Muscle of arm (tissue), 1 donor: ENCODE measurements at regions not wholly inside any gene's neighbourhood (a gene's known extent, or its start where the extent isn't known, plus 50 kb on each side); places are given as distances from the start of the nearest gene placed in this dataset.

Experiments used
- DNase-seq: peaks from one replicate; pipeline ENCODE4 v3.0.0-alpha.2; 2013

DNA sequence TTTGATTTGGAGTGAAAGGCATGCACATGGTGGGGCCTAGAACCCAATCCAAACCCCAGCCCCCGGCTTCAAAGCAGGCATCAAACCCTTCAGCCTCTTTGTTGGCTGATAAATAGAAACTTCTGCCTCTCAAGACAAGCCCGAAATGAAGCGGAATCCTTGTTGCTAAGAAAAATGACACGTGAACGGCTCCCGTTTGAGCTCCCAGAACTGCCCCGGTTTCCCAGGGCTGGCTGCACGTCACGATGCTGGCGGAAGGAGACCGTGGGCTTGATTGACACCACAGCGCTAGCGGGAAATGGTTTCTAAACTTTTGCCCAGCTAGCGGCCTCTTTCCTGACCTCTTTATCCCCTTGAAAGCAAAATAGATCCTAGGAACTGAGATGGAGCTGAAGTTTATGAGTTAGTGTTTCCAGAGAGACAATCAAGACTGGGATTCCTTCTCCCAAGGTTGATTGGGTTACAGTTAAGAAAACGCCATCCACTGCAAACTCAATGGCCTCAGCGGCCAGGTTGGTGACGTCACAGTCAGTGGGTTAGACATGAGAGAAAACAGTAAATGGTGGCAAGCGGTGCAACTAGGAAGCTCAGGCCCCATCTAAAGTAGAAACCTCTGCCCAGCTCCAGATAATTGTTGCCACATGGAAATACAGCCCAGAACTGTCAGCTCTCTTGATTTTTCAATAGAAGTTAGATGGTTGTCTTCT is 117.0 kb downstream of the ANKRD60 start:
- no peak for DNase-seq

DNA sequence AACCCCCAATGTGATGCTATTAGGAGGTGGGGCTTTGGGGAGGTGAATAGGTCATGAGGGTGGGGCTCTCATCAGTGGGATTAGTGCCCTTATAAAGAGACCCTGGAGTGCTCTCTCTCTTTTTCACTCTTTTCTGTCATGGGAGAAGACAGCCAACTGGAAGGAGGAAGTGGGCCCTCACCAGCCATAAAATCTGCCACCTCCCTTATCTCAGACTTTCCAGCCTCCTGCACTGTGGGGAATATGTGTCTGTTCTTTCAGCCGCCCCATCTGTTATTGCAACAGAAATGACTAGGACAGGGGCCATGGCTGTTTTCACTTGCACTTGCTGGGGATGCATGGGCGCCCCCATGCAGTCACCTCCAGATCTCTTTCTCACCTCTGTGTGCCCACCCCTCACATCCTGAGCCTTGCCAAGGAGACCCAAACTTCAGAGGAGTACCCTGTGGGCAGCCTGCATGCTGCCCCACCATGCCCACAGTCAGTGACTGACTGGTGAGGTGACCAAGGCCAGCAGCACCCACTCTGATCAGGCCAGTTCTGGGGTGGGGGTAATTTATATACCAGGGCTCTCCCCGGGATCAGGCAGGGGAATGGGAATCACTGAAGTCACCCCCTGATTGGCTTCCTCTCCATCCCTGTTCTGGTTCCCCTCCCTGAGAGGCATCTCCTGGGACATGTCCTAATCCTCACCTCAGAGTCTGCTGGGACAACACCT is 118.4 kb downstream of the ANKRD60 start:
- DNase-seq = no peak

DNA sequence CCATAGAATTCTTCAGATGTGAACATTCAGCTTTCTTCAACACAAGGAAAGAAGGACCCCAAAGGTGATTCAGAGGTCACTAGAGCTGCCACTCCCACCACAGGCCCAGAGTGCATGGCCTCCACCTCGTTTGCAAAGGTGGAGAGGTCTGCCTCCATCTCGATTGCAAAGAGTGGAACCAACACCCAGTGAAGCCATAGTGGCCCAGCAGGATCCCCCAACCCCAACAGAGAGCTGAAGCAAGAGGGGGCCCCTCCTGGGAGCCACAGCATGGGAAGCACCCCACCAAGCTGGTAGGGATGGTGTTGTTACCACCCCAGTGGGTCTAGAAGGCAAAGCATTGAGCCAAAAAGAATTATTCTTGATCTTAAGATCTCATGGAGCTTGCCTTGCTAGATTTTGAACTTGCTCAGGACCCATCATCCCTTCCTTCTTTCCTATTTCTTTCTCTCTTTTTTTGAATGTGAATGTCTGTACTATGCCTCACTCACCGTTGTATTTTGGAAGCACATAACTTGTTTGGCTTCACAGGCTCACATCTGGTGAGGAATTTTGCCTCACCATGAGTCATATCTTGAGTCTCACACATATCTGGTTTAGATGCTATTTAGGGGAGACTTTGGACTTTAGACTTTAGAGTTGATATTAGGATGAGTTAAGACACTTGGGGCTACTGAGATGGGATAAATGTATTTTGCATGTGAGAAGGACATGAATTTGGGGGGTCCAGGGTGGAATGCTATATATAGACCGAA is 119.2 kb downstream of the ANKRD60 start:
- DNase-seq = no peak

DNA sequence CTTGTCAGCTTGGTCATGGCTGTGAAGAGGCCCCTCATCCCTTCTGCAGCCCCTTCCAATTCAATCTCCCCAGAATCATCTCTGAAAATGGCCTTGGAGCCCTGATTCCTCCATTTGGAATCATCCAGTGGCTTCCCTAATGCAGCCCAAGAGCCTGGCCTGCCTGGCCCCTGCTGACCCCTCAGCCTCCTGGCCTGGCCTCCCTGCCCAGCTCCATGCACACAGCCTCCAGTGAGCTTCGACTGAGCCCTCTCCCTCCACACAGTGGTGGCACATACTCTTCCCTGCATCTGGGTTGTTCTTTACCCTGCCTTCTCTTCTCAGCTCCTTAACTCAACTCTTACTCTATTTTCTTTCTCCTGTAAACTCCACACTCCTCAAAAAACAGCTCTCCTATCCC is 120.9 kb downstream of the ANKRD60 start:
- no peak for DNase-seq

DNA sequence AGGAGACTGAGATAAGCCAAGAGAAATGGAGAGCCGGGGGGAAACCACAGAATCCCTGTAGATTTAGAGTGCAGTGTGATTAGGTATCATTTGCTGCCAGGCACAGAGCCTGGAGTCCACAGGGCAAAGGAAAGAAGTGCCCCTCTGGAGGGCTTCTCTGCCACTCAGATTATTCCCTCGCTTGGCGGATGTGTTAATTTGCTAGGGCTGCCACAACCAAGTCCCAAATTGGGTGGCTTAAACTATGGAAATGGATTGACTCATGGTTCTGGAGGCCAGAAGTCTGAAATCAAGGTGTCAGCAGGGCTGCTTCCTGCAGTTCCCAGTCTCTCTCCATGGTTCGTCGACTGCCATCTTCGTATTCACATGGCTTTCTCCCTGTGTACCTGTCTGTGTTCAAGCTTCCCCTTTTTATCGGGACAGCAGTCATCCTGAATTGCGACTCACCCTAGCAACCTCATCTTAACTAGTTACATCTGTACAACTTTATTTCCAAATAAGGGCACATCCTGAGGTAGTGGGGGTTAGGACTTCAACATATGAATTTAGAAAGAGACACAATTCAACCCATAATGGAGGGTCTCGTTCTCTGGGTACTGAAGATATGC is 122.2 kb downstream of the ANKRD60 start:
- no peak for DNase-seq

DNA sequence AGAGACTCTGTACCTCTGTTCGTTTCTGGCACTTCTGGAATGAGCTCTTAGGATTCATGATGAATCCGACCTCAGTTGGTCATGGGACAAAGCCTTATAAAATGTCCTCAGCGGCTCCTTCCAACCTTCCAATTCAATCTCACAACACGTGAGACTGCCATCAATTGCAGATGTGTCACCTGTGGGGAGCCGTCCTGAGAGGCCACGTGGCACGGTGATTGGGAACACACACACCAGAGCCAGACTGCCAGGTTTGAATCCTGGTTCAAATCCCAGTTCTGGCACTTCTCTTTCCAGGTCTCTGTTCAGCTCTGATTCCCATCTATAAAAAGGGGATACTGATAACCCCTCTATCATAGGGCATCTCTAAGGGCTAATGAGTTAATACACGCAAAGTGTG is 124.5 kb downstream of the ANKRD60 start:
- no peak for DNase-seq

DNA sequence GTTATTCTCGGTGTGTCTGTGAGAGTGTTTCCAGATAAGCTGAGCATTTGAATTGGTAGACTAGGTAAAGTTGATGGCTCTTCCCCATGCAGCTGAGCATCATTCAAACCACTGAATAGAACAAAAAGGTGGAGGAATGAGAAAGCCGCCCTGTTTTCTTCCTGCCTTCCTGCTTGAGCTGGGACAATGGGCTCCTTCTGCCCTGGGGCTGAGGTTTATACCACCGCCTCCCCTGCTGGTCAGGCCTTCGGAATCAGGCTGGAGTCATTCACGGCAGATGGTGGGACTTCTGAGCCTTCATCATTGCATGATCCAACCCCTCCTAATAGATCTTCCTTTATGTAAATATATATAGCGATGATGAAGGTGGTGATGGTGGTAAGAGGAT is 124.9 kb downstream of the ANKRD60 start:
- no peak for DNase-seq

DNA sequence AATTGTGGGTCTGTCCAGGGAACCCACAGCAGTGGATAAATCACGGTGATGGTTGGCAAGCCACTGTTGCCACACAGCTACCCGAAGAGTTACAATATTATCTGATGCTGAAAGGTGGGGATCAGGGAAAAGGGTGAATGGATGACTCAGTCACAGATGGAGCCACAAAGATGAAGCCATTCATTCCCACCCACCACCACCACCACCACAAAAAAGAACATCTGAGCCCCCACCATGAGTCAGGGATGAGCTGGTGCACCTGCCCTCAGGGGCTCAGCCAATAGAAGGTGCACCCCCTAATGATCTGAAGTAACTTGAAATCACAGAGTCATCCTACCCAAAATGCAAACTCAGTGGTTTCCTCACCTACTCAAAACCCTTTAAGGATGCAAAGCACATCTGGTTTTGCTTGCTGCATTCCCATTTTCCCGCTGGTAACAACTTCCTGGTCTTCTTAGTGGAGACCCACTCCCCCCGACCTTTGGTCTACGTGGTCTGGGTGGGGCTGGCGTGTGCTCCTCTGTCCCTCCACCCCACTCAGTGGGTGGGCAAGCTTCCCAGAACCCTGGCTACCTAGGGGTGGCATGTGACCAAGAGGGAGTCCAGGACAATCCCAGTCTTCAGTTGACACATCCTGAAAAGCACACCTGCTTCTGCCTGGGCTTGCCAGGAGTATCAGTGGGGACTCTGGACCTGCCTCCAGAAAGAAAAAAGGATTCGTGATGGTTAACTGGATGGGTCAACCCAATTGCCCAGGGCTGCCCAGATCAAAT is 125.5 kb downstream of the ANKRD60 start:
- DNase-seq = no peak

DNA sequence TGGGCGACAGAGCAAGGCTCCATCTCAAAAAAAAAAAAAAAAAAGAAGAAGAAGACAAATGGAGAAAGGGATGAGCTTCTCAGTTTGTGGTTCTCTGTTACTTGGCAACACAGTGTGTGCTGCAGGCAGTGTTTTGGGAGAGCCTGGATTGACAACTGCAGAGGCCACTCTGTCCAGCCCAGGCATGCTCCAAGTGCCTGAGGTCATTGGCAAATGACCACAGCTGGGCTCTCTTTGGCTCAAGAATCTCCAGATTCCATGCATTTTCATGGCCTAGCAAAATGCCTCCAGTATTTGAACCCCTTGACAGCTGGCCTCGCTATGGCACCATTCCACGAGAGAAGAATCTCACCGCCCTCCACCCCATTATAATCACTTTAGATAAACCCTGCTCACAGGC is 126.2 kb downstream of the ANKRD60 start:
- peak; percentile 48 for DNase-seq

DNA sequence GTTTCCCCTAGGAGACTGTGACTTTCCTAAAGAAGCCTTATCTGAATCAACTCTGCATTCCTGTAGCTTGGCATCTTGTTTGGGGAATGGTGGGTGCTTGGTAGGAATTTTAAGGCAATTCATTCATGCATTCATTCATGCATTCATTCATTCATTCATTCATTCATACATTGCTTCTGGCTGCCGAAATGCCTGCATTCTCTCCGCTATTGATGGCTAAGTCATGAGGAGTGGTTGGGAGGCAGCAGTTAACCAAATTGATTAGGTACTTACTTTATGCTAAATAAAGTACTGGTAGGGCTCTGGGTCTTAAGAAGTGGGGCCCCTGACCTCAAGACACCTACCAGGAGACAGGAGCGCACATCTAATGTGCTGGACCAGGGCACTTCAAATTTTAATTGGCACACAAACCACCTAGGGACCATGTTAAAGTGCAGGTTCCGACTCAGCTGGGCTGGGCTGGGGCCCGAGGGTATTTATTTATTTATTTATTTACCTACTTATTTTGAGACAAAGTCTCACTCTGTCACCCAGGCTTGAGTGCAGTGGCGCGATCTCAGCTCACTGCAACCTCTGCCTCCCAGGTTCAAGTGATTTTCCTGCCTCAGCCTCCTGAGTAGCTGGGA is 127.6 kb downstream of the ANKRD60 start:
- DNase-seq = no peak

DNA sequence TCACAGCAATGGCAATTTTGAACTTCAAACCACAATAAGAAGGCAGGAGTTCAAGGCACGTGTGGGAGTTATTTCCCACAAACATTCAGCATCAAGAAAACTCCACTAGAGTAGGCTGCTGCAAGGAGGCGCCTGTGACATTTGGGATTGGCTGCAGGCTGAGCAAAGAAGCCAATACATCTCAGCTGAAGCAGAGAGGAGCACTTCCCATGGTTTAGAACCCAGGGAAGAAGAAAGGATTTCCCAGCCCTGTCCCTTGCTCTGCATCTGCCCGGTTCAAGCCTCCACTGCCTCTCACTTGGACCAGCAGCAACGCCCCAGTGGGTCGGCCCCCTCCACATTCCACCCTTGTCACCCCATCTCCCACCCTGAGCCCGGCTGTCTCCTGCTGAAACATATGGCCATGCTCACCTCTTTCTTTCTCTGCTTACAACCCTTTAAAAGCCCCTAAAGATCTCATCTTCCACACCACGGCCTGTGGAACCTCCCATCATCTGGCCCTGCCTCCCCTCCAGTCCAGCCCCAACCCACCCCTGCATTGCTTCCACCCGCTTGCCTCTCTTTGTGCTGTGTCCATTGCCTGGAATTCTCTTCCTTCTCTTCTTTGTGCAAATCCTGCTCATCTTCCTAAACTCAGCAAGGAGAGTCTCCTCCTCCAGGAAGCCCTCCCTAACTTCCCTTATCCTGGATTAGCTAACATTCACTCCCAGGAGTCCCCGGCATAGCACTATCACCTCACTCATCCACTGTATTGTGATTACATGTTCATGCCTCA is 128.3 kb downstream of the ANKRD60 start:
- DNase-seq = no peak

DNA sequence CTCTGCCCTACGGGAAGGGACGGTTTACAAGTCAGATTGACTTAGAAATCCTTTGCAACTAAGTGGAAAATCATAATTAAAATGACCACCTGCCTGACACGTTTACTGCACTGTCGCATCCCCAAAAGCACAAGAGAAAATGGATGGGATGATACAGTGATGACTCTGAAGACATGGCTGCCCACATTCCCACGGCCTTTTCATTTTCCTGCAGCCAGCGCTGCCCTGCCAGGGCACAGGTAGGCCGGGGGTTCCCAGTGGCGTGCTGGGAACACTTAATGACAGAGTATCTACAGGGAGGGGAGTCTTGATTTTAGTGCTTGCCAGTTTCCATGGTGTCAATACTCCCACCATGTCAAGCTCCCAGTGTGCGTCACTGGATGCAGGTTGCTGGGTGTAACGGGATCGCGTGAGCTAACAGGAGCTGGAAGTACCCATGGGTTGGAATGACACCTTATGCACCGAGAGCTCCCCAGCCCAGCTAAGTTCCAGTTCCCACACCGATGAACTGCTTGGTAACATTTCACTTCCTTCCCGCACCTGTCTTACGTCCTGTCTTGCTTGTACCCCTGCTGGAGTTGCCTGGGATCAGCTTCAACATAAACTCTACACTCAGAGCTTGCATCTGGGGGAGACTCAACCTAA is 129.0 kb downstream of the ANKRD60 start:
- DNase-seq = no peak

DNA sequence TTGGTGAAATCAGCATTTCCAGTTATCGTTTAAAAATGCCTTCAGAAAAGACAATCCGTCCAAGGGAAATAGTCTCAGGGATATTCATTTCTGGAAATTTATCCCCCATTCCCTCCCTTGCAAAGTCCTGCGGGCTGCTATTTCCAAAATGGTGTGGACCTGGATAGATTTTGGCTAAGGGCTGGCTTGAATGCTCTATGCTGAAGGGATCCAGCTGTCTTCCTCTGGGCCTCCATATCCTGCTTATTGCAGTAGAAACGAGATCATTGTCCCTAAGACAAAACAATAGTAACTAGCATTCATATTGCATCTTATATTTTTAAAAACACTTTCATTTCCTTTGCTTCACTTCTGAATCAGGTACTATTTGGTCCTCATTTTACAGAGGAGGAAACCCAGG is 129.9 kb downstream of the ANKRD60 start:
- no peak for DNase-seq

DNA sequence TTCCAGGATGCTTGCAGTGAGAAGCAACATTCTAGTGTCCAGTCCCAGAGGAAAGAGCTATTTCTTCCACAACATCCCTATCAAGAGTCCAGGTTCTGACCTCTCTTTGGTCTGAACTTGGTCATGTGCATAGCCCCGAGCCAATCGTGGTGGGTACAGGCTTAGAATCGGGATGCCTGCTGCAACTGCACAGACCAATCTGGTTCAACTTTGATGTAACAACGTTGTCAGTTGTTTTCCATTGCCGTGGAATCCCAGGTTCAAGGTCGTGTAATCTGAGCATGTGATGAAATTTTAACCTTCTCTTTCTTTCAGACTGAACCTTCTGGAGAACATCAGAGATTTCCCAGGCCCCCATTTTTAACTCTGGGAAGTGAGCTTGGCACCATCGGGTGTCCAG is 130.5 kb downstream of the ANKRD60 start:
- DNase-seq = no peak

DNA sequence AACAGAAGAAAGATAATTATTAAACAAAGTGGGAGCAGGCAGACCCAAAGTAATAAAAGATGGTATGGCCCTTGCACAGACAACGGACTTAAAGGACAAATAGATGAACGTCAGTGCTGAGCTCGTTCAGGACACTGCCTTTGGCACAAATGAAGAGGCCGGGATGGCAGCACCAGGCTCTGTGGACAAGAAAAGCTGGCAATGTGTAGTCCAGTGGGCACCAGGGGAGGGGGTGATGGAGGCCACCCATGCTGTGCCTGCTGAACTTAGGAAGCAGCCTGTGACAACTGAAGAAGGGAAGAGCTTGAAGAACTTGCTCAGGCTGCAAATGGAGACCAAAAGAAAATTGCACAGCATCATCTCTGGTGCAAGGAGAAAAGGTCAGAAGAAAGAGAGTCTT is 131.0 kb downstream of the ANKRD60 start:
- no peak for DNase-seq

DNA sequence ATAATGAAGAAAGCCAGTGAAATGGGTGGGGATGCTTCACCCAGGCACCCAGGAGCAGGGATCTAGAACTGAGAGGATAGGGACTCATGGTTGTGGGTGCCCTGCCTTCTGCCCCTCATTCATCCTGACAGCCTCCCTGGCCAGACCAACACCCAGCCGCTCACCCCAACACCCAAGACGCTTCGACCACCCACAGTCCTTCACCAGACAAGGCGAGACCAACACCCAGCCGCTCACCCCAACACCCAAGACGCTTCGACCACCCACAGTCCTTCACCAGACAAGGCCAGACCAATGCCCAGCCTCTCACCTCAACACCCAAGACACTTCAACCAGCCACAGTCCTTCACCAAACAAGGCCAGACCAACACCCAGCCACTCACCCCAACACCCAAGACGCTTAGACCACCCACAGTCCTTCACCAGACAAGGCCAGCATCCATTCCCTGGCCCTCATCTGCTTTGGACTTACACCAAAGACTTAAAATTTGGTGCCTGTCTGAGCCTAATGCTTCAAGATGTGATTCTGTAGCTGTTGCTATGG is 131.5 kb downstream of the ANKRD60 start:
- DNase-seq = no peak

DNA sequence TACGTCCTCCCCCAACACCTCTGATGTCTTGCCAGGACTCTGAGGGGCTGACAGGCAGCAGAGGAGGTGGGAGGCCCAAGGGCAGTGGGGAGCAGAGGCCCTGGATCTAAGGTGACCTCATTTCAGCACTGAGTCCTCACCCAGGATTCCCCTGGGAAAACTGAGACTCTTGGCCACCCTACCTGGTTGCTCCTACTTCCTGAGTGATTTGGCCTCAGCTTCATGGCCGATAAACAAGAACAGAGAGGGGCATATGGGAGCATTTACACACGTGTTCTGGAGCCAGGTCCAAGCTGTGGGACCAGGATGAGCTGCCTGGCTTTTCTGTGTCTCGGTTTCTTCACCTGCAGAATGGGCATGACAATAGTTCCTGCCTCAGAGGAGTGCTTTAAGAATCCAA is 133.8 kb downstream of the ANKRD60 start:
- no peak for DNase-seq

DNA sequence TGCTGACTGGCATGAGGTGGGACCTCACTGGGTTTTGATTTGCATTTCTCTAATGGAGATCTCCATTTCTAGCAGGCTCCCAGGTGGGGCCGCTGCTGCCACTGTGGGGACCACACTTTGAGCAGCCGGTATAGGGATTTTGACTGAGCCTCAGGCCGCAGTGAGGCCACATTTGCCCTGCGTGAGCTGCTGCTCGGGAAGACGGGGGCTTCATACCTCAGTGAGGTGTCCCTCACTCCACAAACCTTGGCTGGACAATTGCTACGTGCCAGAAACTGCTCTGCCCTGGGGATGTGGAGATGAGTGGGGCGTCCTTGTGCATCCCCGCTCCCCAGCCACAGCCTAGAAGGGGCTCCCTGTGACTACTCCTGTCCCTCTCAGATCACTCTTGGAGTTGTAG is 134.3 kb downstream of the ANKRD60 start:
- DNase-seq = no peak

DNA sequence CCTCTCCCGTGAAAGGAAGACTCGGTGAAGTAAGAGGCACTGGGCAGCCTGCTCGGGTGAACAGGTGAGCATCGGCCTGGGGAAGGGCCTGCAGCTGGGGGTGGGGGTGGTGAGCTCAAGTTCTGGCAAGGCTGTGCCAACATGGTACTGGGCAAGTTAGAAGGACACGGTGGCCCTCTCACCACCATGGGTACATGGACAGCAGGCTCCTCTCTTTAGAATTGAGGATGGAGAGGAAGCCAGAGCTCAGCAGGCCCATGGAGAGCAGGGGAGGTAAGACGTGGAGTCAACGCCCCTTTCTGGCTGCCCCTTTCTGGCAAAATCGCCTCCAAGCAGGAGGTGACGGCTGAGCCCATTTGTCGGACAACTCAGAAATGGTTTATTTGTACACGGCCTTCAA is 135.6 kb downstream of the ANKRD60 start:
- DNase-seq = no peak

DNA sequence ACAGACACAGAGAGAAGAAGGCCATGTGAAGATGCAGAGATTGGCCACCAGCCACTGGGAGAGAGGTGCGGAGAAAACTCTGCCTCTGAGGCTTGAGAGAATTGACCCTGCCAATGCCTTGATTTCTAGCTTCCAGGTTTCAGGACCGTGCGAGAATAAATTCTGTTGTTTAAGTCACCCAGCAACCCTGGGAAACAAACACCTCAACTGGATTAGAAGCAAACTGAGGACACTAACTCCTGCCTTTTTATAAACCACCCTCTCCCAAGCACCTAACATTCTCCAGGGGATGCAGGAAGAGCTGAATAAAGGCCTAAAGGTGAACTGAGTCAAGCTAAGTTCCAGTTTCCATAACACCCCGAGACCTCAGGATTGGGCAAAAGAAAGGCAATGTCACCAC is 136.1 kb downstream of the ANKRD60 start:
- no peak for DNase-seq
